ENCODE measurements at regions not wholly inside any gene's neighbourhood (a gene's known extent, or its start where the extent isn't known, plus 50 kb on each side); places are given as distances from the start of the nearest gene placed in this dataset.

GRCh38 chr11:80542704-80543103 lies 1101.9 kb upstream of the TENM4 start:
- intact Hi-C loops (cut with micrococcal nuclease; ENCODE audit: unreplicated experiment), result no loop called here
- no peak overlapping the region for H3K4me3 ChIP-seq
- BruUV-seq (replicated peaks), result no TSS peak
- no peaks in the 10 kb centered on the region for H3K4me1 ChIP-seq (ENCODE audit: control insufficient read depth, insufficient read depth, low read length)
- no peaks in the 10 kb centered on the region for H3K27me3 ChIP-seq (replicated peaks in 1 of 2; ENCODE audit: control insufficient read depth in 2 of 2, insufficient read depth in 2 of 2, low read length in 1 of 2)
- no peaks in the 10 kb centered on the region for H3K9me3 ChIP-seq (replicated peaks; ENCODE audit: control insufficient read depth, insufficient read depth, low read length)
- no peak overlapping the region for H3K27ac ChIP-seq (ENCODE audit: control insufficient read depth, insufficient read depth)
- in situ Hi-C loops (cut with MboI), result no loop called here
- H3K36me3 ChIP-seq (ENCODE audit: control insufficient read depth in 2 of 2, insufficient read depth in 2 of 2, low read length in 1 of 2), result no peaks in the 10 kb centered on the region
- ChIA-PET CTCF (interaction anchor here (1.5 kb wide), 1 partner anchor 10 kb away, joined by 4 read pairs; no protein-coding TSS in a partner anchor), SMC1A (ENCODE audit: uncharacterized antibody, unreplicated experiment) (no interaction called here), RAD21 (ENCODE audit: unreplicated experiment) (no interaction called here), POLR2A (no interaction called here)
- WGBS (ENCODE audit: insufficient coverage, insufficient replicate concordance, low lambda C conversion rate, missing lambda C conversion rate), result 33% methylated on average over 2 of the region's 2 CpGs
- no peaks in the 10 kb centered on the region for H3K79me2 ChIP-seq (ENCODE audit: control insufficient read depth, insufficient read depth, low read length)
- DNase-seq (ENCODE audit: low read depth, low spot score), result no peak
- H3K9ac ChIP-seq (ENCODE audit: control insufficient read depth, insufficient read depth, low read length), result no peak overlapping the region
- H2AFZ ChIP-seq (ENCODE audit: control insufficient read depth, low read depth, low read length), result no peak overlapping the region
- H4K20me1 ChIP-seq (ENCODE audit: control insufficient read depth, insufficient read depth), result no peaks in the 10 kb centered on the region
- no peak for ATAC-seq
- no peak for FAIRE-seq
- no peak overlapping the region for H3K4me2 ChIP-seq (ENCODE audit: control insufficient read depth, insufficient read depth)
- TF ChIP-seq ETV6 (conservative IDR thresholded peaks at IDR 0.05 in 1 of 2, IDR thresholded peaks at IDR 0.05 in 1 of 2; ENCODE audit: borderline replicate concordance in 1 of 2, low read depth in 1 of 2) (no peak), ATF7 (IDR thresholded peaks at IDR 0.05; ENCODE audit: low read depth) (no peak), ZBTB33 (IDR thresholded peaks at IDR 0.05) (no peak), EP300 (IDR thresholded peaks at IDR 0.05; ENCODE audit: borderline replicate concordance in 1 of 2, control insufficient read depth in 1 of 2, low read depth in 2 of 2, low read length in 2 of 2) (no peak), ZNF207 (IDR thresholded peaks at IDR 0.05; ENCODE audit: borderline replicate concordance) (no peak), GABPA (IDR thresholded peaks at IDR 0.05; ENCODE audit: low read depth) (no peak), TARDBP (IDR thresholded peaks at IDR 0.05; ENCODE audit: borderline replicate concordance) (no peak), CBX3 (IDR thresholded peaks at IDR 0.05; ENCODE audit: borderline replicate concordance, low read depth) (no peak), SKIL (IDR thresholded peaks at IDR 0.05; ENCODE audit: low read depth, poor library complexity, severe bottlenecking) (no peak), JUNB (IDR thresholded peaks at IDR 0.05) (no peak), PRDM15 (CRISPR knock-in tag; IDR thresholded peaks at IDR 0.05) (no peak)
- TF ChIP-seq, protein P1, sequence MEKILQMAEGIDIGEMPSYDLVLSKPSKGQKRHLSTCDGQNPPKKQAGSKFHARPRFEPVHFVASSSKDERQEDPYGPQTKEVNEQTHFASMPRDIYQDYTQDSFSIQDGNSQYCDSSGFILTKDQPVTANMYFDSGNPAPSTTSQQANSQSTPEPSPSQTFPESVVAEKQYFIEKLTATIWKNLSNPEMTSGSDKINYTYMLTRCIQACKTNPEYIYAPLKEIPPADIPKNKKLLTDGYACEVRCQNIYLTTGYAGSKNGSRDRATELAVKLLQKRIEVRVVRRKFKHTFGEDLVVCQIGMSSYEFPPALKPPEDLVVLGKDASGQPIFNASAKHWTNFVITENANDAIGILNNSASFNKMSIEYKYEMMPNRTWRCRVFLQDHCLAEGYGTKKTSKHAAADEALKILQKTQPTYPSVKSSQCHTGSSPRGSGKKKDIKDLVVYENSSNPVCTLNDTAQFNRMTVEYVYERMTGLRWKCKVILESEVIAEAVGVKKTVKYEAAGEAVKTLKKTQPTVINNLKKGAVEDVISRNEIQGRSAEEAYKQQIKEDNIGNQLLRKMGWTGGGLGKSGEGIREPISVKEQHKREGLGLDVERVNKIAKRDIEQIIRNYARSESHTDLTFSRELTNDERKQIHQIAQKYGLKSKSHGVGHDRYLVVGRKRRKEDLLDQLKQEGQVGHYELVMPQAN (conservative IDR thresholded peaks at IDR 0.05), result no peak
- TF ChIP-seq, protein P2, sequence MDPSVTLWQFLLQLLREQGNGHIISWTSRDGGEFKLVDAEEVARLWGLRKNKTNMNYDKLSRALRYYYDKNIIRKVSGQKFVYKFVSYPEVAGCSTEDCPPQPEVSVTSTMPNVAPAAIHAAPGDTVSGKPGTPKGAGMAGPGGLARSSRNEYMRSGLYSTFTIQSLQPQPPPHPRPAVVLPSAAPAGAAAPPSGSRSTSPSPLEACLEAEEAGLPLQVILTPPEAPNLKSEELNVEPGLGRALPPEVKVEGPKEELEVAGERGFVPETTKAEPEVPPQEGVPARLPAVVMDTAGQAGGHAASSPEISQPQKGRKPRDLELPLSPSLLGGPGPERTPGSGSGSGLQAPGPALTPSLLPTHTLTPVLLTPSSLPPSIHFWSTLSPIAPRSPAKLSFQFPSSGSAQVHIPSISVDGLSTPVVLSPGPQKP (IDR thresholded peaks at IDR 0.05; ENCODE audit: low read depth, low read length), result no peak
